MM.1S (cell line): ENCODE measurements at regions not wholly inside any gene's neighbourhood (a gene's known extent, or its start where the extent isn't known, plus 50 kb on each side); places are given as distances from the start of the nearest gene placed in this dataset.
"Not testable (repeated sequence)": the region's sequence is repeated elsewhere in the genome, so short reads cannot be mapped to it uniquely, and the experiment has no call there.

Experiments
- DNase-seq: peaks from one replicate; pipeline ENCODE4 v3.0.0-alpha.2; 2015
- H2AFZ ChIP-seq: fragments of 300-600 bp; sonication (generic); 2 replicates; pipeline ENCODE4 v1.6.0; 2016; ENCODE audit warnings: antibody characterized with exemption, low read length
- H3F3A ChIP-seq: fragments of 300-600 bp; sonication (generic); 2 replicates; pipeline ENCODE4 v1.6.1; 2016; ENCODE audit warnings: mild to moderate bottlenecking, antibody characterized with exemption, low read length, moderate library complexity, mixed read lengths; ENCODE audit not compliant: insufficient read depth
- H3K27ac ChIP-seq: fragments of 300-600 bp; sonication (generic); 2 replicates; pipeline ENCODE4 v1.5.1; 2016; ENCODE audit warnings: mild to moderate bottlenecking, low read length
- H3K27me3 ChIP-seq: fragments of 300-600 bp; sonication (generic); replicated peaks from 2 replicates; pipeline ENCODE4 v1.6.0; 2016; ENCODE audit warnings: low read length; ENCODE audit not compliant: insufficient read depth
- H3K36me3 ChIP-seq: fragments of 300-600 bp; sonication (generic); replicated peaks from 2 replicates; pipeline ENCODE4 v1.6.1; 2016; ENCODE audit warnings: mild to moderate bottlenecking, low read length, mixed read lengths; ENCODE audit not compliant: insufficient read depth
- H3K4me1 ChIP-seq: fragments of 300-600 bp; sonication (generic); 2 replicates; pipeline ENCODE4 v1.6.1; 2016; ENCODE audit warnings: low read length, mixed read lengths
- H3K4me2 ChIP-seq: fragments of 300-600 bp; sonication (generic); 2 replicates; pipeline ENCODE4 v1.6.0; 2016; ENCODE audit warnings: low read depth, low read length
- H3K4me3 ChIP-seq: fragments of 300-600 bp; sonication (generic); 2 replicates; pipeline ENCODE4 v1.5.1; 2016; ENCODE audit warnings: low read length, mixed read lengths
- H3K79me2 ChIP-seq: fragments of 300-600 bp; sonication (generic); 2 replicates; pipeline ENCODE4 v1.6.1; 2016; ENCODE audit warnings: mixed run types, low read length, mixed read lengths
- H3K9ac ChIP-seq: fragments of 300-600 bp; sonication (generic); 2 replicates; pipeline ENCODE4 v1.6.1; 2016; ENCODE audit warnings: low read length, mixed read lengths
- H3K9me2 ChIP-seq: fragments of 300-600 bp; sonication (generic); replicated peaks from 2 replicates; pipeline ENCODE4 v1.6.1; 2016; ENCODE audit warnings: mild to moderate bottlenecking, low read length, mixed read lengths; ENCODE audit not compliant: insufficient read depth
- H3K9me3 ChIP-seq: fragments of 300-600 bp; sonication (generic); replicated peaks from 2 replicates; pipeline ENCODE4 v1.6.1; 2016; ENCODE audit warnings: mild to moderate bottlenecking, low read length, mixed read lengths; ENCODE audit not compliant: insufficient read depth
- H4K20me1 ChIP-seq: fragments of 300-600 bp; sonication (generic); 2 replicates; pipeline ENCODE4 v1.6.1; 2016; ENCODE audit warnings: mild to moderate bottlenecking, low read length, moderate library complexity, mixed read lengths; ENCODE audit not compliant: insufficient read depth
- CTCF ChIP-seq: fragments of 300-600 bp; sonication (generic); IDR thresholded peaks from 2 replicates; pipeline ENCODE4 v1.5.1; 2016; ENCODE audit warnings: antibody characterized with exemption, low read length, mixed read lengths
- EZH2 ChIP-seq: fragments of 300-600 bp; sonication (generic); optimal IDR thresholded peaks from 2 replicates; pipeline ENCODE3; 2017; ENCODE audit warnings: low read depth, mild to moderate bottlenecking, antibody characterized with exemption, low read length, mixed read lengths
- EZH2phosphoT487 ChIP-seq: fragments of 300-600 bp; sonication (generic); IDR thresholded peaks from 2 replicates; pipeline ENCODE4 v1.6.1; 2018; ENCODE audit warnings: antibody characterized with exemption, low read length

- Histone ChIP-seq H3K9me2 (no peaks in the 10 kb centered on the region), H3K4me1 (no peaks in the 10 kb centered on the region), H2AFZ (no peak overlapping the region), H3K9ac (no peak overlapping the region), H3K4me3 (no peak overlapping the region), H3F3A (no peaks in the 10 kb centered on the region), H3K36me3 (no peaks in the 10 kb centered on the region), H4K20me1 (no peaks in the 10 kb centered on the region), H3K4me2 (no peak overlapping the region), H3K27me3 (no peaks in the 10 kb centered on the region), H3K27ac (no peak overlapping the region), H3K79me2 (no peaks in the 10 kb centered on the region), H3K9me3 (no peaks in the 10 kb centered on the region)
- no peak for DNase-seq
- TF ChIP-seq EZH2phosphoT487, result no peak
- TF ChIP-seq CTCF, result no peak
- TF ChIP-seq EZH2, result no peak
Measured at GRCh38 chr4:75259306-75259705, 254.9 kb downstream of the RCHY1 start.

GRCh38 chr4:75255261-75255660 is 258.9 kb downstream of the RCHY1 start:
- Histone ChIP-seq H4K20me1 (no peaks in the 10 kb centered on the region), H3K27ac (no peak overlapping the region)

GRCh38 chr4:75254745-75255144 is 259.5 kb downstream of the RCHY1 start:
- H3K9ac ChIP-seq, result no peak overlapping the region
- no peak for DNase-seq
- TF ChIP-seq EZH2phosphoT487, result no peak
- no peak for TF ChIP-seq EZH2
- no peak for TF ChIP-seq CTCF
- no peaks in the 10 kb centered on the region for H4K20me1 ChIP-seq
- H3K9me2 ChIP-seq, result no peaks in the 10 kb centered on the region
- no peaks in the 10 kb centered on the region for H3K27me3 ChIP-seq
- no peaks in the 10 kb centered on the region for H3K36me3 ChIP-seq
- no peaks in the 10 kb centered on the region for H3F3A ChIP-seq
- H3K27ac ChIP-seq, result no peak overlapping the region
- H3K4me2 ChIP-seq, result no peak overlapping the region
- no peaks in the 10 kb centered on the region for H3K79me2 ChIP-seq
- no peak overlapping the region for H2AFZ ChIP-seq
- H3K9me3 ChIP-seq, result no peaks in the 10 kb centered on the region
- peaks cover 16% of the 10 kb centered on the region for H3K4me1 ChIP-seq
- H3K4me3 ChIP-seq, result no peak overlapping the region

More at GRCh38 chr4:75255261-75255660, 258.9 kb downstream of the RCHY1 start:
- H3K4me1 ChIP-seq, result peaks cover 16% of the 10 kb centered on the region
- no peak overlapping the region for H2AFZ ChIP-seq
- no peak overlapping the region for H3K4me2 ChIP-seq
- H3K36me3 ChIP-seq, result no peaks in the 10 kb centered on the region
- H3K4me3 ChIP-seq, result no peak overlapping the region
- no peaks in the 10 kb centered on the region for H3K9me3 ChIP-seq
- H3K9ac ChIP-seq, result no peak overlapping the region
- no peaks in the 10 kb centered on the region for H3K79me2 ChIP-seq
- no peaks in the 10 kb centered on the region for H3F3A ChIP-seq
- no peaks in the 10 kb centered on the region for H3K9me2 ChIP-seq
- DNase-seq, result no peak
- TF ChIP-seq EZH2 (no peak), EZH2phosphoT487 (no peak), CTCF (no peak)
- no peaks in the 10 kb centered on the region for H3K27me3 ChIP-seq

- not testable (repeated sequence) for H3K9ac ChIP-seq, H3K9me2 ChIP-seq, DNase-seq, H3K27me3 ChIP-seq, H3K4me2 ChIP-seq, H3K36me3 ChIP-seq, H3K79me2 ChIP-seq, H3K9me3 ChIP-seq, H2AFZ ChIP-seq, H3F3A ChIP-seq, H3K27ac ChIP-seq, H3K4me3 ChIP-seq, H4K20me1 ChIP-seq
- H3K4me1 ChIP-seq, result peaks cover 16% of the 10 kb centered on the region
Measured at GRCh38 chr4:75253094-75253493, 261.1 kb downstream of the RCHY1 start.
